Colonic mucosa (tissue), 4 donors: ENCODE measurements at regions not wholly inside any gene's neighbourhood (a gene's known extent, or its start where the extent isn't known, plus 50 kb on each side); places are given as distances from the start of the nearest gene placed in this dataset.

Source experiments
- DNase-seq: peaks from one replicate; pipeline ENCODE4 v3.0.0-alpha.2; 2020
- H3K27ac ChIP-seq: fragments of 200-600 bp; one replicate; pipeline ENCODE4 v1.8.0; 2021
- H3K27me3 ChIP-seq: fragments of 200-600 bp; one replicate; pipeline ENCODE4 v1.8.0; 2021
- H3K36me3 ChIP-seq: fragments of 200-600 bp; one replicate; pipeline ENCODE4 v1.8.0; 2021
- H3K4me1 ChIP-seq: fragments of 200-600 bp; one replicate; pipeline ENCODE4 v1.8.0; 2021; ENCODE audit warnings: mild to moderate bottlenecking
- H3K4me3 ChIP-seq: fragments of 200-600 bp; one replicate; pipeline ENCODE4 v1.8.0; 2021
- H3K9ac ChIP-seq, 2 donors: one replicate each; pipeline ENCODE4 v1.7.0; 2013; ENCODE audit warnings: control low read depth in 2 of 2, low read depth in 2 of 2, low read length in 2 of 2
- H3K9me3 ChIP-seq: fragments of 200-600 bp; one replicate; pipeline ENCODE4 v1.8.0; 2021
- intact Hi-C: fragments of 100-400 bp; cut with DNase I; formaldehyde crosslinking; loops from one replicate; pipeline ENCODE4 v1.14.1; 2022
- TF ChIP-seq, protein P1 (sequence below): fragments of 200-600 bp; IDR thresholded peaks from one replicate; pipeline ENCODE4 v1.8.0; 2022; ENCODE audit warnings: antibody characterized with exemption, mild to moderate bottlenecking
- donor health status: healthy.
- donor health status: DM: no; HTN: no; CAD: no.
- donor health status: DM: no; HTN: no; CAD: no.

DNA sequence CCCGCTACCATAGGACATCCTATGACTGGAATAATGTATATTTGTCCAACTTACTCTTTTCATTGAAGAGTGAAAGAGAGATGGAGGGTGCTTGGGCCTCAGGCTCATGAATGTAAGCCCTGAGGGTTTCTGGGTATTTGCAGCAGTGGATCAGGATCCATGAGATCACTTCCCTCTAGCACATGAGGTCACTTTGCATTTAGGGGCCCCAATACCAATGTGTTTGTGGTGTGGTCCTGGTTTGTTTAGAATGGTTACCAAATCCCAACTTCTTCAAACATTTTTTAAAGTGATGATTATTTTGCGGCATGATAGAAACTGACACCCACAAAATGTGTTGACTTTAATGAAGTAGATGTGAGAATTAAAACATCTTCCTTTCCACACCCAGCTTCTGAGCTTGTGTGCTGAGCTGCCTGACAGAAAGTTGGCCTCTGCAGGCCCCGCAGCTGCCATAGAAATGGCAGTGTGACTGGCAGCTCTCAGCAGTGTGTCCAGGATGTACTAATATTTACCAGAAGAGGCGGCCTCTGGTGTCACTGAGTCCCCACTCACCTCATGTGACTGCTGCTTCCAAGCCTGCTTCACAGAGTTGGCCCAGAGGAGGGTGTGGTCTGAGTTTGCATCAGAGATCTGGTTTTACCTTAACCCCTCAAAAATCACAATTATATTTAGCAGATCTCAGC, 447.6 kb upstream of the NPVF start:
- Histone ChIP-seq H3K9me3 (no peaks in the 10 kb centered on the region), H3K27ac (no peak overlapping the region), H3K4me3 (no peak overlapping the region), H3K27me3 (no peaks in the 10 kb centered on the region), H3K36me3 (no peaks in the 10 kb centered on the region), H3K9ac (no peak overlapping the region), H3K4me1 (no peaks in the 10 kb centered on the region)
- TF ChIP-seq, protein P1, sequence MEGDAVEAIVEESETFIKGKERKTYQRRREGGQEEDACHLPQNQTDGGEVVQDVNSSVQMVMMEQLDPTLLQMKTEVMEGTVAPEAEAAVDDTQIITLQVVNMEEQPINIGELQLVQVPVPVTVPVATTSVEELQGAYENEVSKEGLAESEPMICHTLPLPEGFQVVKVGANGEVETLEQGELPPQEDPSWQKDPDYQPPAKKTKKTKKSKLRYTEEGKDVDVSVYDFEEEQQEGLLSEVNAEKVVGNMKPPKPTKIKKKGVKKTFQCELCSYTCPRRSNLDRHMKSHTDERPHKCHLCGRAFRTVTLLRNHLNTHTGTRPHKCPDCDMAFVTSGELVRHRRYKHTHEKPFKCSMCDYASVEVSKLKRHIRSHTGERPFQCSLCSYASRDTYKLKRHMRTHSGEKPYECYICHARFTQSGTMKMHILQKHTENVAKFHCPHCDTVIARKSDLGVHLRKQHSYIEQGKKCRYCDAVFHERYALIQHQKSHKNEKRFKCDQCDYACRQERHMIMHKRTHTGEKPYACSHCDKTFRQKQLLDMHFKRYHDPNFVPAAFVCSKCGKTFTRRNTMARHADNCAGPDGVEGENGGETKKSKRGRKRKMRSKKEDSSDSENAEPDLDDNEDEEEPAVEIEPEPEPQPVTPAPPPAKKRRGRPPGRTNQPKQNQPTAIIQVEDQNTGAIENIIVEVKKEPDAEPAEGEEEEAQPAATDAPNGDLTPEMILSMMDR, result no peak
- intact Hi-C loops, result no loop called here
- DNase-seq, result no peak

- Histone ChIP-seq H3K4me3 (no peak overlapping the region), H3K9me3 (no peaks in the 10 kb centered on the region), H3K27ac (no peak overlapping the region), H3K36me3 (no peaks in the 10 kb centered on the region), H3K27me3 (no peaks in the 10 kb centered on the region), H3K9ac (no peak overlapping the region), H3K4me1 (no peaks in the 10 kb centered on the region)
- DNase-seq, result no peak
- intact Hi-C loops, result no loop called here
- TF ChIP-seq, protein P1, result no peak
These were observed 449.3 kb upstream of the NPVF start for GRCh38 chr7:25677595-25677994.

GRCh38 chr7:25678215-25678614, 449.9 kb upstream of the NPVF start:
- Histone ChIP-seq H3K4me1 (no peaks in the 10 kb centered on the region), H3K27ac (no peak overlapping the region), H3K9ac (no peak overlapping the region), H3K4me3 (no peak overlapping the region), H3K36me3 (no peaks in the 10 kb centered on the region), H3K27me3 (no peaks in the 10 kb centered on the region), H3K9me3 (no peaks in the 10 kb centered on the region)
- intact Hi-C loops, result no loop called here
- DNase-seq, result no peak
- TF ChIP-seq, protein P1, result no peak

DNA sequence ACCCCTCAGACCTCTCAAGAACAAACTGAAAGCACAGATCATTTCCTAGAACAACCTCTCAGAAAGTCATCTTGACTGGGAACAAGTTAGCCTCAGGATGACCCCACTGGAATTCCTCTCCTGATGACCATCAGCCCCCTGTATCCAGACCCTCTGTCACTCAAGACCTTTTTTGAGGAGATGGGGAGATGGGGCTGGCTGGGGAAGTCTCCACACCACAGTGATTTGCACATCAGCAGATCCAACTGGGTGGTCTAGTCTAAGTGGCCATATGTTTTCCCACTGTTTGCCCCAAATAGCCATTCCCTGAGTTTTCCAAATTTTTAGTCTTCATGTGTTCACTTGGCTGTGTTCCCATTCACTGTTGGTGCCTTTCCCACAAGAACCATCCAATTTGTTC, 452.4 kb upstream of the NPVF start:
- Histone ChIP-seq H3K9ac (no peak overlapping the region), H3K4me3 (no peak overlapping the region), H3K4me1 (no peaks in the 10 kb centered on the region), H3K27me3 (no peaks in the 10 kb centered on the region), H3K9me3 (no peaks in the 10 kb centered on the region), H3K27ac (no peak overlapping the region), H3K36me3 (no peaks in the 10 kb centered on the region)
- no peak for DNase-seq
- intact Hi-C loops, result no loop called here
- TF ChIP-seq, protein P1, result no peak

GRCh38 chr7:25684360-25684759, 456.1 kb upstream of the NPVF start:
- no peak overlapping the region for H3K4me3 ChIP-seq
- no peaks in the 10 kb centered on the region for H3K36me3 ChIP-seq
- no peaks in the 10 kb centered on the region for H3K4me1 ChIP-seq
- DNase-seq, result no peak
- TF ChIP-seq, protein P1, result no peak
- H3K9ac ChIP-seq, result no peak overlapping the region
- intact Hi-C loops, result no loop called here
- H3K9me3 ChIP-seq, result no peaks in the 10 kb centered on the region
- H3K27ac ChIP-seq, result no peak overlapping the region
- no peaks in the 10 kb centered on the region for H3K27me3 ChIP-seq
